Peyer's patch (tissue), 4 donors: ENCODE measurements at regions not wholly inside any gene's neighbourhood (a gene's known extent, or its start where the extent isn't known, plus 50 kb on each side); places are given as distances from the start of the nearest gene placed in this dataset.

Experiments
- DNase-seq, 3 donors: peaks; one replicate each; pipeline ENCODE4 v3.0.0-alpha.2; 2017 to 2019
- H3K27ac ChIP-seq, 4 donors: fragments of 200-600 bp; sonication (generic); one replicate each; pipeline ENCODE4 v1.5.1; 2016 to 2019
- H3K27me3 ChIP-seq, 2 donors: fragments of 200-600 bp; sonication (generic); one replicate each; pipeline ENCODE4 v1.5.1; 2019
- H3K36me3 ChIP-seq, 3 donors: fragments of 200-600 bp; sonication (generic); one replicate each; pipeline ENCODE4 v1.5.1; 2016 to 2019
- H3K4me1 ChIP-seq, 4 donors: fragments of 200-600 bp; sonication (generic); one replicate each; pipeline ENCODE4 v1.5.1; 2016 to 2019
- H3K4me3 ChIP-seq, 4 donors: fragments of 200-600 bp; sonication (generic); 1 replicate in 3 of 4; 2 replicates in 1 of 4; pipeline ENCODE4 v1.5.1; 2016 to 2019; ENCODE audit warnings: mild to moderate bottlenecking in 1 of 4
- H3K9me3 ChIP-seq, 4 donors: fragments of 200-600 bp; sonication (generic); one replicate each; pipeline ENCODE4 v1.5.1; 2016 to 2019; ENCODE audit warnings: mild to moderate bottlenecking in 1 of 4
- POLR2A ChIP-seq, 2 donors: fragments of 450-650 bp; IDR thresholded peaks; one replicate each; pipeline ENCODE4 v1.5.1; 2017; ENCODE audit warnings: antibody characterized with exemption in 2 of 2, mild to moderate bottlenecking in 2 of 2, moderate library complexity in 2 of 2
- TF ChIP-seq, protein P1 (sequence below), 6 experiments: fragments of 450-650 bp in 4 of 6; fragments of 200-600 bp in 2 of 6; sonication (generic) in 1 of 6; IDR thresholded peaks; one replicate each; pipeline ENCODE4 v1.5.1; 2017 to 2019; ENCODE audit warnings: antibody characterized with exemption in 6 of 6, mild to moderate bottlenecking in 3 of 6, moderate library complexity in 1 of 6

DNA sequence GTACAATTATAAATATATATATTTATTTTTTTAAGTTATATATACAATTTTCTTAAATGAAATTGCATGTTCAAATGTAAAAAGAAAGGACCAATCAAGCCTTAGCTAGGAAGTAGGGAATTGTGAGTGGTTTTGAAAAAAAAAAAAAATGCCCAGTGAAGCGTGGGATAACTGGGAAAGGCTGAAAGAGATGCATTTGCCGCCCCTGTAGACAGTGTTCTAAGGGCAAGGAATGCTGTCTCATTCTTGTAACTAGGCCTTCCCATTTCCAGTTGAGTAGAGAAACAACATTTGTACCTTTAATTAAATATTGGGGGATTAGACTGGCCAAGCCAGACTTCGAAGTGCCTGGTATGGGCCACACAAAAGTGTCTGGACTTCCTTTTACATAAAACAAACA, 430.1 kb upstream of the SLC35B3 start:
- DNase-seq: no peak
- H3K27ac ChIP-seq: no peak overlapping the region
- no peak for TF ChIP-seq POLR2A (IDR thresholded peaks at IDR 0.05)
- TF ChIP-seq, protein P1, sequence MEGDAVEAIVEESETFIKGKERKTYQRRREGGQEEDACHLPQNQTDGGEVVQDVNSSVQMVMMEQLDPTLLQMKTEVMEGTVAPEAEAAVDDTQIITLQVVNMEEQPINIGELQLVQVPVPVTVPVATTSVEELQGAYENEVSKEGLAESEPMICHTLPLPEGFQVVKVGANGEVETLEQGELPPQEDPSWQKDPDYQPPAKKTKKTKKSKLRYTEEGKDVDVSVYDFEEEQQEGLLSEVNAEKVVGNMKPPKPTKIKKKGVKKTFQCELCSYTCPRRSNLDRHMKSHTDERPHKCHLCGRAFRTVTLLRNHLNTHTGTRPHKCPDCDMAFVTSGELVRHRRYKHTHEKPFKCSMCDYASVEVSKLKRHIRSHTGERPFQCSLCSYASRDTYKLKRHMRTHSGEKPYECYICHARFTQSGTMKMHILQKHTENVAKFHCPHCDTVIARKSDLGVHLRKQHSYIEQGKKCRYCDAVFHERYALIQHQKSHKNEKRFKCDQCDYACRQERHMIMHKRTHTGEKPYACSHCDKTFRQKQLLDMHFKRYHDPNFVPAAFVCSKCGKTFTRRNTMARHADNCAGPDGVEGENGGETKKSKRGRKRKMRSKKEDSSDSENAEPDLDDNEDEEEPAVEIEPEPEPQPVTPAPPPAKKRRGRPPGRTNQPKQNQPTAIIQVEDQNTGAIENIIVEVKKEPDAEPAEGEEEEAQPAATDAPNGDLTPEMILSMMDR (IDR thresholded peaks at IDR 0.05): no peak
- no peaks in the 10 kb centered on the region for H3K27me3 ChIP-seq
- no peaks in the 10 kb centered on the region for H3K36me3 ChIP-seq
- H3K4me1 ChIP-seq: no peaks in the 10 kb centered on the region
- no peaks in the 10 kb centered on the region for H3K9me3 ChIP-seq
- no peak overlapping the region for H3K4me3 ChIP-seq

DNA sequence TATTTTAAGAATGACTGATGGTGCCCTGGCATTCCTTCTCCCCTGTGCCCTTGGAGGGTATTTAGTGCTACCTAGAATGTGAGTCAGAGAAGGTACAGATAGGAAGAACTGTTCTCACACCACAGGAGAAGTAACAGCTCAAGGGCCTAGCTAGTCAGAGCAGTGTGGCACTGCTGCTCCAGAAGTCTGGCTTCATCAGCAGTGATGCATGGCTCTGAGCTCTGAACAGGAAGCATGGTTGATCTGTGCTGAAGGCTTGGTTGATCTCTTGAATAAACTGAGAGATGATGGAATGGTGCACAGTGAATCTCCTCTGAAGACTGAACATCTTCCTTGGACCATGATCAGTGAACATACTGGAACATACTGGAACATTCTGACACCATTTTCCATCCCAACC, 425.3 kb upstream of the SLC35B3 start:
- Histone ChIP-seq H3K36me3 (no peaks in the 10 kb centered on the region), H3K4me3 (no peak overlapping the region), H3K27me3 (no peaks in the 10 kb centered on the region), H3K27ac (no peak overlapping the region), H3K4me1 (no peaks in the 10 kb centered on the region), H3K9me3 (no peaks in the 10 kb centered on the region)
- TF ChIP-seq POLR2A (IDR thresholded peaks at IDR 0.05): no peak
- DNase-seq: no peak

DNA sequence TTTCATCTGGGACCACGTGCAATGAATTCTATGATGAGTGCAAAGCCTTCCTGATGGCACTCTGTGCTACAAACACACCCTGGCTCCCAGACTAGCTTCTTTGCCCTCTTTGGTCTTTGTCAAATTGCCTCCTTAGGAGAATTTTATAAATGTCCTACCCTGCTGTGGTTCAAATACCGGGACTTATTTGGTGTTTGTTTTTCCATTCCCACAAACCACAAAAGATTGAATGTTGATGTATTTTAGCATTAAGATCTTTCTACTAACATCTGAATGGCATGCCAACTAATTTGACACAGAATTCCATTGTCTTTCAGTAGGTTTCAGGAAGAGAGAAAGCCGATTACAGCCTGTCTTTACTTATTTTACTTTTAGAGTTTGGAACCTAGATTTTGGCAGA, 424.2 kb upstream of the SLC35B3 start:
- Histone ChIP-seq H3K4me3 (no peak overlapping the region), H3K36me3 (no peaks in the 10 kb centered on the region), H3K27ac (no peak overlapping the region), H3K27me3 (no peaks in the 10 kb centered on the region), H3K9me3 (no peaks in the 10 kb centered on the region), H3K4me1 (no peaks in the 10 kb centered on the region)
- TF ChIP-seq, protein P1 (IDR thresholded peaks at IDR 0.05): no peak
- TF ChIP-seq POLR2A (IDR thresholded peaks at IDR 0.05): no peak
- DNase-seq: no peak

DNA sequence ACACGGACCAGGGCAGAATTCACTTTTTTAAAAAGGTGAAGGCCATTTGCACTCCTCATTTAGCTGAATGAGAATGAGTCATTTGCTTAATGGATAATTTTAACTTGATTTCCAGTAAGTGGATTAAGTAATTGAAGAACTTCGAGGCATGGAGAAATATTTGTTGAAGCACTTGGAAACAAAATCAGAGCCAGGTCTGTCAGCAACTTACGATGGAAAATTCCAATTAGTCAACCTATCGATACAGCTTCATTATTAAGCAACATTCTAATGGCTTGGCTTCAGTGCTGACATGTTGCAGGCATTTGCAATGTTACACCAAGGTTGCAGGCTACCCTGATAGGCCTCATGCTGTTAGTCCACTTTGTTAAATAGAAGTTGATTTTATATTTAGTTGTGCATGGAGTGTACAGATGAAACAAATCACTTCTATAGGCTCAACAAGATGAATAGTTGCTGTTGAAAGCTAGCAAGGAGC, 423.5 kb upstream of the SLC35B3 start:
- Histone ChIP-seq H3K4me1 (no peaks in the 10 kb centered on the region), H3K27ac (no peak overlapping the region), H3K36me3 (no peaks in the 10 kb centered on the region), H3K9me3 (no peaks in the 10 kb centered on the region), H3K4me3 (no peak overlapping the region), H3K27me3 (no peaks in the 10 kb centered on the region)
- TF ChIP-seq POLR2A (IDR thresholded peaks at IDR 0.05): no peak
- TF ChIP-seq, protein P1 (IDR thresholded peaks at IDR 0.05): no peak
- DNase-seq: no peak

DNA sequence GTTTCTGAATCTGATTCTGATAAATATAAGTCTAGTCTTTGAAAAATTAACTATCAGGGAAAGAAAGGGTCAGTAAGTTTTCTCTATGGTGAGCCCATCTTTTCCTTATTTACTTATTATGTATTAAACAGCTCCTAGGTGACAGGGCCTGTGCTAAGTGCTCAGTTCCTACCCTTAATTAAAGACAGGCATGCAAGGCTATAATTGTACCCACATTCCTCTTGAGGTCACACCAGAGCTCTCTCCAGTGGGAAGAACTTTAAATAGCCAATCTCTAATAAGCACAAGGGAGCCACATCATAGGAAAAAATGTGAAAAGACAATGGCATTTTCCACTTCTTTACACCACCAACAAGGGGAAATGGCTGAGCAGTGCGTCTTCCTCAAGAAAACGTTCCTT, 421.8 kb upstream of the SLC35B3 start:
- Histone ChIP-seq H3K36me3 (no peaks in the 10 kb centered on the region), H3K9me3 (no peaks in the 10 kb centered on the region), H3K27ac (no peak overlapping the region), H3K27me3 (no peaks in the 10 kb centered on the region), H3K4me3 (no peak overlapping the region), H3K4me1 (no peaks in the 10 kb centered on the region)
- no peak for DNase-seq
- TF ChIP-seq, protein P1 (IDR thresholded peaks at IDR 0.05): no peak
- TF ChIP-seq POLR2A (IDR thresholded peaks at IDR 0.05): no peak

DNA sequence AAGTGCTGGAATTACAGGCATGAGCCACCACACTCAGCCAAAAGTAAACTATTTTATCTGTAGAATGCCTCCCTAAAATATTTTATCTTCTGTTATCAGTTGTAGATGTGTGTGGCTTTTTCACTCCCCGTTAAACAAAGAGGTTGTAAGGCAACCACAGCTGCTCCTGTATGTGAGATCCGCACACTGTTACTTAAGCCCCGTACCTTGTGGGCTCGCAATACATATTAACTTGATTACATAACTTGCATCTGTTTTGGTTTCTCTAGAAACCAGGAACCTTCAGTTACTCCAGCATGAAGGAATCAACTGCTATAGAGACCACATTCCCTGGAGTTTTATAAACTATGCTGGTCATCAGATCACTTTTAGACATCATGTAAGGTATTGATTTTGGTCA, 420.1 kb upstream of the SLC35B3 start:
- Histone ChIP-seq H3K9me3 (no peaks in the 10 kb centered on the region), H3K27me3 (no peaks in the 10 kb centered on the region), H3K4me1 (no peaks in the 10 kb centered on the region), H3K4me3 (no peak overlapping the region), H3K36me3 (no peaks in the 10 kb centered on the region), H3K27ac (no peak overlapping the region)
- TF ChIP-seq, protein P1 (IDR thresholded peaks at IDR 0.05): no peak
- TF ChIP-seq POLR2A (IDR thresholded peaks at IDR 0.05): no peak
- DNase-seq: no peak
